ENCODE measurements at regions not wholly inside any gene's neighbourhood (a gene's known extent, or its start where the extent isn't known, plus 50 kb on each side); places are given as distances from the start of the nearest gene placed in this dataset.
"Not testable (repeated sequence)": the region's sequence is repeated elsewhere in the genome, so short reads cannot be mapped to it uniquely, and the experiment has no call there.

DNA sequence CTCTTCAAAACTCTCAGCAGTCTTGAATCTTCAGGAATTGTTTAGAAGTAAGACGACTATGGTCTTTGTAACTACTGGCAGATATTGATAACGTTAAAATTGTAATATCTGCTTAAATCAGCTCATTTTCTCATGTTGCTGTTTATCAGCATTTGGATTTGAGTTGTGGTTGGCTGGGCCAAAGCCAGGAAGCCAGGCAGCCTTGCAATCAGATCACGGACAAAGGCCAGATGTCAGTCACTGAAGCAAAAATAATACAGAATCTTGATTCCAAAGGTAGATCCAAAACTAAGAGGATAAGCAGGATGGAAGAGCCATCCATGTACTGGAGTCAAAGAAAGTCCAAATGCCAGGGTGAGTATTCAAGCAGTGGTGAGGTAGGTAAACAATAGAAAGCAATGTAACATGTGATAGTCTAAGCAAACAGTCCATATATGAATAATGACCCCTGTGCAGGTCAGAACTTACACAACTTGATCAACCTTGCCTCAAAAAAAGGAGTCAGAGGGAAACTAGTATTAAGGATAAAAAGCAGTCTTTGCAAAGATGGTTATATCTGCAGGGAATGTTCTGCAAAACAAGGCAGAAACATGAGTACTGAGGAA, 95.8 kb upstream of the RAP1B start:
- DNase-seq, result no peak

DNA sequence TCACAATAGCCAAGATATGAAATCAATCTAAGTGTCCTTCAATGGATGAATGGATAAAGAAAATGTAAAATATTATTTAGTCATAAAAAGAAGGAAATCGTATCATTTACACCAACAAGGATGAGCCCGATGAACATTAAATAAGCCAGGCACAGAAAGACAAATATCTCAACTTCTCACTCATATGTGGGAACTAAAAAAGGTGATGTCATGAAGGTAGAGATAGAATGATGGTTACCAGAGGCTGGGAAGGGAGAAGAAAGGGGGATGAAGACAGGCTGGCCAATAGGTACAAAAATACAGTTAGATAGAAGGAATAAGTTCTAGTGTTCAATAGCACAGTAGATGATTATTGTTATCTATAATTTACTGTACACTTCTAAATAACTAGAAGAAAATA, 94.9 kb upstream of the RAP1B start:
- DNase-seq, result no peak

- no peak for DNase-seq
These were observed 89.3 kb upstream of the RAP1B start for GRCh38 chr12:68521321-68521839.

DNA sequence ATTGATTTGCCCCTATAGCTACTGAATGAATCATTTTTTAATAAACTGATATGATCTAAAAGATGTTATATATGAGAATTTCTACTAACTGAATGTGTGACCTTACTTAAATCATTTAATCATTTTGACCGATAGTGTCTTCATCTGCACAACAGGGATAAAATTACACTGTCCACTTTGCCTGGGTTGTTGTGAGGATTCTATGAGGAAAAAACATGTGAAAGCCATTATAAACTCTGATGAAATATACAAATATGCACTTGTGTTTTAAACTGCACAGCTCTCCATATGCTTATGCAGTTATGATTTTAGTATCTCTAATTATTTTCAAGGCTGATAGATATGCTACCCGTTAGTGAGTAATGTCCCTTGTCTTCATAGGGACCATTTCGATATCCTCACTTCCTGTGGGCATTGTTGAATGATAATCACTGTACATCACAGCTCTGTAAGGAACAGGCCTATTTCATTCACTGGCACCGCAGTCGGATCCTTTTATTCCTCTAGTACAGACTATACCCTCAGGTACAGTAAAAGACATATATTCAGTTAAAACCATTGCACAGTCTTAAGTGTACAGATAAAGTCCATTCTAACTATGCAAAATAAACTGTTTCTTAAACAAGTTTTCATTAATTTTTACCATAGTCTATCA, 88.7 kb upstream of the RAP1B start:
- DNase-seq, result no peak

- DNase-seq, result no peak
These were observed 81.2 kb upstream of the RAP1B start for GRCh38 chr12:68529466-68529865.

DNA sequence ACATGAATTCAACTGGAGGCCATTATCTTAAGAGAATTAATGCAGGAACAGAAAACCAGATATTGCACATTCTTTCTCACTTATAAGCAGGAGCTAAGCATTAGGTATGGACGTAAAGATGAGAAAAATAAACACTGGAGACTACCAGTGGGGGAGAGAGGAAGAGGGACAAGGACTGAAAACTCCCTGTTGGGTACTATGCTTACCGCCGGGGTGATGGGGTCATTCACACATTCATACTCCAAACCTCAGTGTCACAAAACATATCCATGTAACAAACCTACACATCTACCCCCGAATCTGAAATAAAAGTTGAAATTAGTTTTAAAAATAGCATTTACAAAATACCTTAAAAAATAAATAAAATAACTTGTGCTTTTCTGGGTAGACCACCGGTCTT, 80.8 kb upstream of the RAP1B start:
- no peak for DNase-seq

- no peak for DNase-seq
These were observed 80.4 kb upstream of the RAP1B start for GRCh38 chr12:68530299-68530698.

- peak; percentile 34 for DNase-seq
These were observed 79.7 kb upstream of the RAP1B start for GRCh38 chr12:68530965-68531364.

DNA sequence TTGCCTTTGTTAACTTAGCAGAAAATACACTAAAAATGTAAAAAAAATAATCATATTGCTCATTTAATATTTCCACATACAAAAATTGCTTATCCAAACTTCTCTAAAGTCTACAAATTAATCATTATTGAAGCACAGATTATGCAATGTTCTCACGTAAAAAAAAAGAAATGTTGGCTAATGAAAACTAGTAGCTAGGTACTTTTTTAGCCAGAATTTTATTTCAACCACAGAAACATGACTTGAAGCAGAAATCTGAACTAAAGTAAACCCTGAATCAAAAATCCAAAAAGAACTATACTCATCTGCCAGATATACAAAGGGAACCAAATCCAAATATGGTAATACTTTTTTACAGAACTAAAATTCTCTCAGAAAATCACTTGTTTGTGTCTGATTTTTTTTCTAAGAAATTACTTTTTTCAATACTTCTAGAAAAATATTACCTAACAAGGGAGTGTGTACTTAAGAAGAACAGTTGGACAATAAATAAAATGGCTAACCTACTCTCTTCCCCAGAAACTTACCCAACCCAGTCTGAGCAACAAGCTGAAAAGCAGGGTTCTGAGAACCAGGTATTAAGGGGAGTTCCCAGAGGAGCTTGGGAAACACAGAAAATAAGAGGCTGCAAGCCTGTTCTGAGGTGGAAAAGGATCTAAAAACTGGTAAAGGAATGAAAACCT, 78.4 kb upstream of the RAP1B start:
- no peak for DNase-seq

DNA sequence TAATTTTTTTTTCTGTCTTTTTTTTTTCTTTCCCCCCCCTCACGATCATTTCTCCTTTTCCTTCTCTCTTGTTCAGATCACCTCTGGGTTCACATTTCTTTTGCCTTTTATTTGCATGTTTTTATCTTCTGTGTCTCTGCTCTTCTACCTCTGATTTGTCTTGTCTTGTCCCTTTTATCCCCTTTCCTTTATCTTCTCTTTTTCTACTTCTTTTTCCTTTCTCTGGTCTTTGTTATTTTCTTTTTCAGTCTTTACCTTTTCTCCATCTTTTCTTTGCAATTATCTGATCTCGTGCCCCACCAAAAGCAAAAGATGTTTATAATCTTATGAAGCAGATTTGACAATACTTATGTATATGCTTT, 77.8 kb upstream of the RAP1B start:
- no peak for DNase-seq

GRCh38 chr12:68534108-68534507, 76.6 kb upstream of the RAP1B start:
- no peak for DNase-seq

GRCh38 chr12:68536885-68537485, 73.7 kb upstream of the RAP1B start:
- DNase-seq, result no peak

- no peak for DNase-seq
These were observed 73.1 kb upstream of the RAP1B start for GRCh38 chr12:68537571-68537970.

- peak; percentile 51 for DNase-seq
These were observed 71.7 kb upstream of the RAP1B start for GRCh38 chr12:68538726-68539614.

- DNase-seq, result no peak
These were observed 71.1 kb upstream of the RAP1B start for GRCh38 chr12:68539615-68539952.

GRCh38 chr12:68540768-68541167, 69.9 kb upstream of the RAP1B start:
- not testable (repeated sequence) for DNase-seq

- not testable (repeated sequence) for DNase-seq
These were observed 63.4 kb upstream of the RAP1B start for GRCh38 chr12:68547318-68547717.

DNA sequence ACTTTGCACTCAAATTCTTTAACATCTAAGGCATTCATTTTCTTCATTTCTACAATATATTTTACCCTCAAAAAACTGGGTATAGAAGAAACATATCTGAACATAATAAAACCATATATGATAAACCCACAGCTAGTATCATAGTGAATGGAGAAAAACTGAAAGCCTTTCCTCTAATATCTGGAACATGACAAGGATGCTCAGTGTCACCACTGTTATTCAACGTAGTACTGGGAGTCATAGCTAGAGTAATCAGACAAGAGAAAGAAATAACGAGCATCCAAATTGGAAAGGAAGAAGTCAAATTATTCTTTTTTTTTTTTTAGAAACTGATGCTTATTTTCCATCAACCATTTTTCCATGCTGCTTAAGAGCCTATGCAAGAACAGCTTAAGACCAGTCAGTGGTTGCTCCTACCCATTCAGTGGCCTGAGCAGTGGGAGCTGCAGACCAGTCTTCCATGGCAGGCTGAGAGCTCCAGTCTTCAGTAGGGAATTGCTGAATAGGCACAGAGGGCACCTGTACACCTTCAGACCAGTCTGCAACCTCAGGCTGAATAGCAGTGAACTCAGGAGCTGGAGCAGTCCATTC, 58.0 kb upstream of the RAP1B start:
- DNase-seq, result not testable (repeated sequence)

GRCh38 chr12:68557011-68557730, 53.5 kb upstream of the RAP1B start:
- no peak for DNase-seq

DNA sequence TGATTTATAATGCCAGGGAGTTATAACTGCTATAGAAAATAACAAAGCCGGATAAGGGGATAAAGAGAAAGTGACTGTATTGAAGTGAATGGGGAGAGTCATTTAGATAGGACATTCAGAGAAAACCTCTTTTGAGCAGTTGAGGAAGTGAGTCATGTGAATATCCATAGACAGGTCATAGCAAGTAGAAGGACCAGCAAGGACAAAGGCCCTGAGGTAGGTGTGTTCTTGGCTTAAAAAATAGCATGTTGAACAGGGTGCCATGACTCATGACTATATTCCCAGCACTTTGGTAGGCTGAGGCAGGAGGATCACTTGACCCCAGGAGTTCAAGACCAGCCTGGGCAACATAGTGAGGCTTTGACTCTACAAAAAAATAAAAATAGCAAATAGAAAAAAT, 51.5 kb upstream of the RAP1B start:
- DNase-seq, result no peak

DNA sequence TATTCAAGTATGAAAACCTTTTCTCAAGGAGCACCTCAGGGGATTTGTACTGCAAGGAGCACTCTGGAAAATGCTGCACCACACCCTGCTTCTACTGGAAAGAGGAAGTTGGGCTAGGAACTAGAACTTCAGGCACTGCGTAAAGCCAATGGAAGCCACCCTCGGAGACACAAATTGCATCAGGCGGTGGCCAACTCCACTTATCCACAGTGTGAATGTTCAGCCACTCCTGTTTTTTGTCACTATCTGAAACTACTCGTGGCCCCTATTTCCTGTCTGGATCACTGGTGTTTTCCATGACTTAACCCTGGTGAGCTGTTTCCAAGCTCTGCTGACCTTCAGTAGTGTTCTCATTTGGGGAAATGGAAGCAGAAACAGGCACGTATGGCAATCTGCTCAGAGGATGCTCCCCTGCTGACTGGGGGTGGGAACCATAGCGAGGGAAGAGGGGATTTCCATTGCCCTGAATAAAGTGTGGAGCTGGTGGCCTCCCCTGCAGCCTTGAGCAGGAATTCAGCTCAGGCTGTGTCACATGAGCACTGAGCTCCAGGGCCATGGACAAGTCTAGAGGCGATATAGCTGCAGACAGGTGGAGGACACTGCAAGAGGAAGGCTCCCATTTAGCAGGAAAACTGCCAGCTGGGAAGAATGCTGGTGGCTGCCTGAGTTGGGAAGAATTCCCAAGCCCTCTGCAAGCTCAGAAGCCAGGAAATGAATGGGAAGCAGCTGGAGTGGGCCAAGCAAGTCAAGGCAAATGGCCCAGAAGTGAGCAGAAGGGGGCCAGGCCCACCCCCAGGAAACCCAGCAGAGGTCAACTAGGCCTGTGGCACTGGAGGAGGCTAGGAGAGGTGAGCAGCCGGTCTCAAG, 50.5 kb upstream of the RAP1B start:
- DNase-seq, result peak; percentile 58

Data from right hindlimb (tissue), 1 donor.